ENCODE measurements at regions not wholly inside any gene's neighbourhood (a gene's known extent, or its start where the extent isn't known, plus 50 kb on each side); places are given as distances from the start of the nearest gene placed in this dataset.
"Not testable (repeated sequence)": the region's sequence is repeated elsewhere in the genome, so short reads cannot be mapped to it uniquely, and the experiment has no call there.

GRCh38 chr1:182172699-182173098 is 111.2 kb upstream of the ZNF648 start:
- Histone ChIP-seq H3K27ac (ENCODE audit: low read depth, low read length) (no peak overlapping the region), H3K27me3 (ENCODE audit: control insufficient read depth in 1 of 2, insufficient read depth in 2 of 2, low read length in 2 of 2) (no peaks in the 10 kb centered on the region), H3K36me3 (ENCODE audit: control insufficient read depth in 1 of 2, insufficient read depth in 2 of 2, low read length in 2 of 2) (no peaks in the 10 kb centered on the region), H3K4me3 (ENCODE audit: low read depth in 1 of 2, low read length in 2 of 2) (no peak overlapping the region), H3K9me3 (ENCODE audit: control insufficient read depth in 1 of 2, low read length in 2 of 2) (no peaks in the 10 kb centered on the region), H3K9ac (ENCODE audit: low read depth in 1 of 2, low read length in 2 of 2) (no peak overlapping the region), H3K4me1 (ENCODE audit: control insufficient read depth in 1 of 2, insufficient read depth in 2 of 2, low read length in 2 of 2) (no peaks in the 10 kb centered on the region)

DNA sequence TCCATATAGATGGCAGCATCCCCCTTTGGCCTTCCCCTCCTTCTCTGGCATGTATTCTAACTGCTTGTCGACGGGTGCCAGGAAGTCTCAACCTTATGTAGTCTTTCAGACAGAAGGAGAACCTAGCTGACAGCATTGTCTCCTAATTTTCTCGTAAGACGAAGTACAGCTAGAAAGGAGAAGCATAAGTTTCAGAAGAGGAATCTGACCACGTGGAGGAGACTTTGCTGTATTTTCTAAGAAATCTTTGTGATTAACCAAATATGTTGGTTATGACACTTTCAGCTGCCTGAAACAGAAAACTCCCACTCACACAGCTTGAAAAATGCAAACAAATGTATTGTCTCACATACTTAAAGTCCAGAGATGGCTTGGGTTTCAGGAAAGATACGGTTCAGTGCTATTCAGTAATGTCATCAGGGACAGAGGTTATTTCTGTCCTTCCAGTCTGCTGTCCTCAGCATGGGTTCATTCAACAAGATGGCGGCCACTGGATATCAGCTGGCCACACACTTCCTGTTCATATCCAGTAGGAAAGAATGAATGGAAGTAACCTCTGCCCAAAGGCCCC is 109.5 kb upstream of the ZNF648 start:
- Histone ChIP-seq H3K27me3 (ENCODE audit: control insufficient read depth in 1 of 2, insufficient read depth in 2 of 2, low read length in 2 of 2) (no peaks in the 10 kb centered on the region), H3K36me3 (ENCODE audit: control insufficient read depth in 1 of 2, insufficient read depth in 2 of 2, low read length in 2 of 2) (no peaks in the 10 kb centered on the region), H3K9ac (ENCODE audit: low read depth in 1 of 2, low read length in 2 of 2) (no peak overlapping the region), H3K4me3 (ENCODE audit: low read depth in 1 of 2, low read length in 2 of 2) (no peak overlapping the region), H3K4me1 (ENCODE audit: control insufficient read depth in 1 of 2, insufficient read depth in 2 of 2, low read length in 2 of 2) (no peaks in the 10 kb centered on the region), H3K9me3 (ENCODE audit: control insufficient read depth in 1 of 2, low read length in 2 of 2) (no peaks in the 10 kb centered on the region), H3K27ac (ENCODE audit: low read depth, low read length) (no peak overlapping the region)

DNA sequence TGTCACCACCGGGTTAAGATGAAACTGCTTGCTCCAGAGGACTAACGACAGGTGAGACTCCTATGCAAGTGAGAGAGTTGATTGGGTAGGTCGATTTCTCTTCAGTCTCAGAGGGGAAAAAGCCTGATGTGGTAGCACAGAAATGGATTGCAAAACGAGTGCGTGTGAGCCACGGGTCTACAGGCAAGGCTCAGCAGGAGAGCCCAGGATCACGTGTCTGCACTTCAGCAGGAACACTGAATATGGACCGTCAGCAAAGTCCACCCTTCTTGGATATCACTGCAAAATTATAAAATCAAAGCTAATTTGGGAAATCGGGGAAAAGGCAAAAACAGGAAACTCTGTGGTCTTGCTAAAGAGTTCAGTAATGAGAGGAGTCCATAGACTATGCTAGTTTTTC is 107.7 kb upstream of the ZNF648 start:
- Histone ChIP-seq H3K9ac (ENCODE audit: low read depth in 1 of 2, low read length in 2 of 2) (no peak overlapping the region), H3K4me3 (ENCODE audit: low read depth in 1 of 2, low read length in 2 of 2) (no peak overlapping the region), H3K4me1 (ENCODE audit: control insufficient read depth in 1 of 2, insufficient read depth in 2 of 2, low read length in 2 of 2) (no peaks in the 10 kb centered on the region), H3K9me3 (ENCODE audit: control insufficient read depth in 1 of 2, low read length in 2 of 2) (no peaks in the 10 kb centered on the region), H3K27ac (ENCODE audit: low read depth, low read length) (no peak overlapping the region), H3K36me3 (ENCODE audit: control insufficient read depth in 1 of 2, insufficient read depth in 2 of 2, low read length in 2 of 2) (no peaks in the 10 kb centered on the region), H3K27me3 (ENCODE audit: control insufficient read depth in 1 of 2, insufficient read depth in 2 of 2, low read length in 2 of 2) (no peaks in the 10 kb centered on the region)

DNA sequence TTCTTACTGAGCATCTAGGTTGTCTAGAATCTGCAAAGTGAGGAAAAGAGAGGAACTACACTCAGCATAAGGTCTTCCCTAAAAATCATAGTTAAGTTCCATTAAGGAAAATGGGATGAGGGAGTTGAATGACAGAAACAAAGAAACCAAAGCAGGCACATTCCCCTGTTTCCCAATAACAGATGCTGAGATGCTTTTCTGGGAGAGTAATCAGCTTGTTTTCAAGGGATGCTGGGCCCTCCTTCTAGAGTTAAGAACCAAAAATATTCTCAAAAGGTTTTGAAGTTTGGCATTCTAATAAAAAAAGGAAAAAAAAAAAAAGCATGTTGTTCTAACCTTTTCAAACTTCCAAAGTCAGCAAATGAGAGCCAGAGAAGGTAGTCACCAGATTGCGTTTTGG is 105.2 kb upstream of the ZNF648 start:
- no peak overlapping the region for H3K27ac ChIP-seq (ENCODE audit: low read depth, low read length)
- no peaks in the 10 kb centered on the region for H3K9me3 ChIP-seq (ENCODE audit: control insufficient read depth in 1 of 2, low read length in 2 of 2)
- no peak overlapping the region for H3K4me3 ChIP-seq (ENCODE audit: low read depth in 1 of 2, low read length in 2 of 2)
- no peak overlapping the region for H3K9ac ChIP-seq (ENCODE audit: low read depth in 1 of 2, low read length in 2 of 2)
- H3K27me3 ChIP-seq (ENCODE audit: control insufficient read depth in 1 of 2, insufficient read depth in 2 of 2, low read length in 2 of 2): no peaks in the 10 kb centered on the region
- H3K36me3 ChIP-seq (ENCODE audit: control insufficient read depth in 1 of 2, insufficient read depth in 2 of 2, low read length in 2 of 2): no peaks in the 10 kb centered on the region
- no peaks in the 10 kb centered on the region for H3K4me1 ChIP-seq (ENCODE audit: control insufficient read depth in 1 of 2, insufficient read depth in 2 of 2, low read length in 2 of 2)

DNA sequence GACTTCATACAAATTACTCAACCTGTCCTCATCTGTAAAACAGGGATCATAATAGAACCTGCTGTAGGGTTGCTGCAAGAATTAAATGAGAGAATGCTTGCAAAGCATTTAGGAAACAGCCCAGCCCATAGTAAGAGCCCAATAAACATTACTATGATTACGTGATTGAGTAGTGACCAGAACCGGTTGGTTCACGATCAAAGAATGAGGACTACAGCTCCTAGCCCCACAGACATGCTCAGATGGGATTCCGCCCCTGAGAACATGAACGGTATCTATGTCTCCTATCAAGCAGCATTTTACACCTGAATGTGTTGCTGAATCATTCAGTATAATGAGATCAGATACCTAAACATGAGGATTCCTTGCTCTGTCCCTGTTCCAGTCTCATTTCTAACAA is 104.8 kb upstream of the ZNF648 start:
- H3K9me3 ChIP-seq (ENCODE audit: control insufficient read depth in 1 of 2, low read length in 2 of 2): no peaks in the 10 kb centered on the region
- H3K9ac ChIP-seq (ENCODE audit: low read depth in 1 of 2, low read length in 2 of 2): no peak overlapping the region
- H3K36me3 ChIP-seq (ENCODE audit: control insufficient read depth in 1 of 2, insufficient read depth in 2 of 2, low read length in 2 of 2): no peaks in the 10 kb centered on the region
- H3K27me3 ChIP-seq (ENCODE audit: control insufficient read depth in 1 of 2, insufficient read depth in 2 of 2, low read length in 2 of 2): no peaks in the 10 kb centered on the region
- H3K27ac ChIP-seq (ENCODE audit: low read depth, low read length): no peak overlapping the region
- no peak overlapping the region for H3K4me3 ChIP-seq (ENCODE audit: low read depth in 1 of 2, low read length in 2 of 2)
- H3K4me1 ChIP-seq (ENCODE audit: control insufficient read depth in 1 of 2, insufficient read depth in 2 of 2, low read length in 2 of 2): no peaks in the 10 kb centered on the region

- Histone ChIP-seq H3K27ac (ENCODE audit: low read depth, low read length) (no peak overlapping the region), H3K4me3 (ENCODE audit: low read depth in 1 of 2, low read length in 2 of 2) (no peak overlapping the region), H3K36me3 (ENCODE audit: control insufficient read depth in 1 of 2, insufficient read depth in 2 of 2, low read length in 2 of 2) (no peaks in the 10 kb centered on the region), H3K4me1 (ENCODE audit: control insufficient read depth in 1 of 2, insufficient read depth in 2 of 2, low read length in 2 of 2) (no peaks in the 10 kb centered on the region), H3K27me3 (ENCODE audit: control insufficient read depth in 1 of 2, insufficient read depth in 2 of 2, low read length in 2 of 2) (no peaks in the 10 kb centered on the region), H3K9me3 (ENCODE audit: control insufficient read depth in 1 of 2, low read length in 2 of 2) (no peaks in the 10 kb centered on the region), H3K9ac (ENCODE audit: low read depth in 1 of 2, low read length in 2 of 2) (no peak overlapping the region)
Observed at GRCh38 chr1:182164273-182164672, 102.8 kb upstream of the ZNF648 start.

DNA sequence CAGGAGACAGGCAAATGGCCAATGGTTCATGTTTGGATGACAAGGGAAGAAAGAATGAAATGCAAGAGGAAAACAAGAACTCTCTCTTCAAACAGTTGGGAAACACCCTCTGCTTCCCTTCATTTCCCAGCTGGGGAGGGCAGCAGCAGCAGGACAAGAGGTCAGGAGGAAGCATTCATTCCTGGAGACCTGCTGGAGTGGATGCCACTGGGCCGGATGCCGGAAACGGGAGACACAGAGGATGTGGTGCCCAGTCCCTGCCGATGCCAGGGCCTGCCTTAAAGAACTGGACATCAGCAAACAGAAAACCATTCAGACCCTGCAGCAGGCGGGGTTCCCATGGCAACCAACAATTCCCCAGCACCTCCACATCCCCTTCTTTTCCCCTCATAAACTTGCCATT is 102.3 kb upstream of the ZNF648 start:
- Histone ChIP-seq H3K4me3 (ENCODE audit: low read depth in 1 of 2, low read length in 2 of 2) (no peak overlapping the region), H3K9me3 (ENCODE audit: control insufficient read depth in 1 of 2, low read length in 2 of 2) (no peaks in the 10 kb centered on the region), H3K36me3 (ENCODE audit: control insufficient read depth in 1 of 2, insufficient read depth in 2 of 2, low read length in 2 of 2) (no peaks in the 10 kb centered on the region), H3K27me3 (ENCODE audit: control insufficient read depth in 1 of 2, insufficient read depth in 2 of 2, low read length in 2 of 2) (no peaks in the 10 kb centered on the region), H3K27ac (ENCODE audit: low read depth, low read length) (no peak overlapping the region), H3K9ac (ENCODE audit: low read depth in 1 of 2, low read length in 2 of 2) (no peak overlapping the region), H3K4me1 (ENCODE audit: control insufficient read depth in 1 of 2, insufficient read depth in 2 of 2, low read length in 2 of 2) (no peaks in the 10 kb centered on the region)

GRCh38 chr1:182159443-182159842 is 97.9 kb upstream of the ZNF648 start:
- Histone ChIP-seq H3K27me3 (ENCODE audit: control insufficient read depth in 1 of 2, insufficient read depth in 2 of 2, low read length in 2 of 2) (no peaks in the 10 kb centered on the region), H3K9ac (ENCODE audit: low read depth in 1 of 2, low read length in 2 of 2) (no peak overlapping the region), H3K4me3 (ENCODE audit: low read depth in 1 of 2, low read length in 2 of 2) (no peak overlapping the region), H3K36me3 (ENCODE audit: control insufficient read depth in 1 of 2, insufficient read depth in 2 of 2, low read length in 2 of 2) (no peaks in the 10 kb centered on the region), H3K9me3 (ENCODE audit: control insufficient read depth in 1 of 2, low read length in 2 of 2) (no peaks in the 10 kb centered on the region), H3K4me1 (ENCODE audit: control insufficient read depth in 1 of 2, insufficient read depth in 2 of 2, low read length in 2 of 2) (no peaks in the 10 kb centered on the region), H3K27ac (ENCODE audit: low read depth, low read length) (no peak overlapping the region)

- Histone ChIP-seq H3K27ac (ENCODE audit: low read depth, low read length) (no peak overlapping the region), H3K4me3 (ENCODE audit: low read depth in 1 of 2, low read length in 2 of 2) (no peak overlapping the region)
Observed at GRCh38 chr1:182157187-182157586, 95.7 kb upstream of the ZNF648 start.

DNA sequence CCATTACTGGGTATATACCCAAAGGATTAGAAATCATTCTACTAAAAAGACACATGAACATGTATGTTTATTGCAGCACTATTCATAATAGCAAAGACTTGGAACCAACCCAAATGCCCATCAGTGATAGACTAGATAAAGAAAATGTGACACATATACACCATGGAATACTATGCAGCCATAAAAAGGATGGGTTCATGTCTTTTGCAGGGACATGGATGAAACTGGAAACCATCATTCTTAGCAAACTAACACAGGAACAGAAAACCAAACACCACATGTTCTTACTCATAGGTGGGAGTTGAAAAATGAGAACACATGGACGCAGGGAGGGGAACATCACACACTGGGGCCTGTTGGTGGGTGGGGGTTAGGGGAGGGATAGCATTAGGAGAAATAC is 92.9 kb upstream of the ZNF648 start:
- H3K36me3 ChIP-seq (ENCODE audit: control insufficient read depth in 1 of 2, insufficient read depth in 2 of 2, low read length in 2 of 2); H3K27me3 ChIP-seq (ENCODE audit: control insufficient read depth in 1 of 2, insufficient read depth in 2 of 2, low read length in 2 of 2); H3K4me3 ChIP-seq (ENCODE audit: low read depth in 1 of 2, low read length in 2 of 2); H3K9me3 ChIP-seq (ENCODE audit: control insufficient read depth in 1 of 2, low read length in 2 of 2); H3K4me1 ChIP-seq (ENCODE audit: control insufficient read depth in 1 of 2, insufficient read depth in 2 of 2, low read length in 2 of 2); H3K9ac ChIP-seq (ENCODE audit: low read depth in 1 of 2, low read length in 2 of 2); H3K27ac ChIP-seq (ENCODE audit: low read depth, low read length): not testable (repeated sequence)

More at GRCh38 chr1:182157187-182157586, 95.7 kb upstream of the ZNF648 start:
- Histone ChIP-seq H3K27me3 (ENCODE audit: control insufficient read depth in 1 of 2, insufficient read depth in 2 of 2, low read length in 2 of 2) (no peaks in the 10 kb centered on the region), H3K36me3 (ENCODE audit: control insufficient read depth in 1 of 2, insufficient read depth in 2 of 2, low read length in 2 of 2) (no peaks in the 10 kb centered on the region), H3K4me1 (ENCODE audit: control insufficient read depth in 1 of 2, insufficient read depth in 2 of 2, low read length in 2 of 2) (no peaks in the 10 kb centered on the region), H3K9ac (ENCODE audit: low read depth in 1 of 2, low read length in 2 of 2) (no peak overlapping the region), H3K9me3 (ENCODE audit: control insufficient read depth in 1 of 2, low read length in 2 of 2) (no peaks in the 10 kb centered on the region)

- no peak overlapping the region for H3K27ac ChIP-seq (ENCODE audit: low read depth, low read length)
- H3K9ac ChIP-seq (ENCODE audit: low read depth in 1 of 2, low read length in 2 of 2): no peak overlapping the region
- no peaks in the 10 kb centered on the region for H3K9me3 ChIP-seq (ENCODE audit: control insufficient read depth in 1 of 2, low read length in 2 of 2)
- peaks cover 7 to 10% of the 10 kb centered on the region in 2 donors for H3K4me1 ChIP-seq (ENCODE audit: control insufficient read depth in 1 of 2, insufficient read depth in 2 of 2, low read length in 2 of 2)
- no peaks in the 10 kb centered on the region for H3K36me3 ChIP-seq (ENCODE audit: control insufficient read depth in 1 of 2, insufficient read depth in 2 of 2, low read length in 2 of 2)
- H3K27me3 ChIP-seq (ENCODE audit: control insufficient read depth in 1 of 2, insufficient read depth in 2 of 2, low read length in 2 of 2): no peaks in the 10 kb centered on the region
- no peak overlapping the region for H3K4me3 ChIP-seq (ENCODE audit: low read depth in 1 of 2, low read length in 2 of 2)
Observed at GRCh38 chr1:182149411-182149965, 88.0 kb upstream of the ZNF648 start.
